ENCODE measurements at regions not wholly inside any gene's neighbourhood (a gene's known extent, or its start where the extent isn't known, plus 50 kb on each side); places are given as distances from the start of the nearest gene placed in this dataset.

GRCh38 chr14:71629765-71630492 lies 302.3 kb upstream of the RGS6 start:
- TF ChIP-seq SIN3A (IDR thresholded peaks at IDR 0.05; ENCODE audit: borderline replicate concordance in 2 of 2, control insufficient read depth in 1 of 2, low read depth in 2 of 2, low read length in 2 of 2): no peak
- no peak for TF ChIP-seq POLR2AphosphoS2 (IDR thresholded peaks at IDR 0.05; ENCODE audit: low read length)
- TF ChIP-seq KAT7 (CRISPR knock-in tag; IDR thresholded peaks at IDR 0.05; ENCODE audit: borderline replicate concordance): no peak
- no peak for TF ChIP-seq CHD2 (IDR thresholded peaks at IDR 0.05; ENCODE audit: low read depth, low read length)
- TF ChIP-seq TAF1 (IDR thresholded peaks at IDR 0.05; ENCODE audit: control insufficient read depth, extremely low read depth, insufficient read depth, low read length, severe bottlenecking): no peak
- TF ChIP-seq EZH2 (IDR thresholded peaks at IDR 0.05; ENCODE audit: borderline replicate concordance, low read depth, low read length): no peak
- TF ChIP-seq GATA2 (CRISPR knock-in tag; IDR thresholded peaks at IDR 0.05): no peak
- TF ChIP-seq ELF1 (tag; IDR thresholded peaks at IDR 0.05): no peak
- no peak for TF ChIP-seq E2F8 (IDR thresholded peaks at IDR 0.05; ENCODE audit: low read depth, partially characterized antibody)
- no peak for TF ChIP-seq ZKSCAN1 (IDR thresholded peaks at IDR 0.05; ENCODE audit: low read depth, low read length)
- no peak for TF ChIP-seq RFX5 (IDR thresholded peaks at IDR 0.05; ENCODE audit: low read depth, low read length)
- no peak for TF ChIP-seq RNF2 (IDR thresholded peaks at IDR 0.05)
- no peak for TF ChIP-seq POLR2A (conservative IDR thresholded peaks at IDR 0.05)
- no peak for TF ChIP-seq ZNF695 (CRISPR knock-in tag; IDR thresholded peaks at IDR 0.05)

Measured in K562 (cell line).